ENCODE measurements at regions not wholly inside any gene's neighbourhood (a gene's known extent, or its start where the extent isn't known, plus 50 kb on each side); places are given as distances from the start of the nearest gene placed in this dataset.
"Not testable (repeated sequence)": the region's sequence is repeated elsewhere in the genome, so short reads cannot be mapped to it uniquely, and the experiment has no call there.

DNA sequence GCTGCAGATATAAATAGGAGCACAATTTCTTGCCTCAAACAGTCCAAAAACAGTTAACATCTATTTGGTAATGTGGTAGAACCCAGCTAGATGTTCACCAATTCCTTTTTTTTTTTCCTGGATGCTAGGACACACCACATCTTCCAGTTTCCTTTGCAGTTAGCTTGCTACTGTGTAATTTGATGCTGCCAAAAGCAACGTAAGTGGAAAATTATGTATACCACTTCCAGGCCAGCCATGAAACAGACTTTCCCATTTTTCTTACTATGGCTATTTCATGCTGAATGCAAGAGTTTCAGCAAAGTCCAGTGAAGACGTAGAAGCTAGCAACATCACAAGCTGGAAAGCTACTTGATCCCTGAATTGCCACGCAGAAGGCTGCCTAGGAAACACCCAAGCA, 667.2 kb downstream of the TLE1 start:
- 57 to 61% methylated on average over 3 of the region's 3 CpGs for WGBS, 2 donors
- intact Hi-C loops (cut with DNase I; ENCODE audit: low total_unique reads): no loop called here
- no peak for TF ChIP-seq POLR2A (IDR thresholded peaks at IDR 0.05)
- TF ChIP-seq, protein P1, sequence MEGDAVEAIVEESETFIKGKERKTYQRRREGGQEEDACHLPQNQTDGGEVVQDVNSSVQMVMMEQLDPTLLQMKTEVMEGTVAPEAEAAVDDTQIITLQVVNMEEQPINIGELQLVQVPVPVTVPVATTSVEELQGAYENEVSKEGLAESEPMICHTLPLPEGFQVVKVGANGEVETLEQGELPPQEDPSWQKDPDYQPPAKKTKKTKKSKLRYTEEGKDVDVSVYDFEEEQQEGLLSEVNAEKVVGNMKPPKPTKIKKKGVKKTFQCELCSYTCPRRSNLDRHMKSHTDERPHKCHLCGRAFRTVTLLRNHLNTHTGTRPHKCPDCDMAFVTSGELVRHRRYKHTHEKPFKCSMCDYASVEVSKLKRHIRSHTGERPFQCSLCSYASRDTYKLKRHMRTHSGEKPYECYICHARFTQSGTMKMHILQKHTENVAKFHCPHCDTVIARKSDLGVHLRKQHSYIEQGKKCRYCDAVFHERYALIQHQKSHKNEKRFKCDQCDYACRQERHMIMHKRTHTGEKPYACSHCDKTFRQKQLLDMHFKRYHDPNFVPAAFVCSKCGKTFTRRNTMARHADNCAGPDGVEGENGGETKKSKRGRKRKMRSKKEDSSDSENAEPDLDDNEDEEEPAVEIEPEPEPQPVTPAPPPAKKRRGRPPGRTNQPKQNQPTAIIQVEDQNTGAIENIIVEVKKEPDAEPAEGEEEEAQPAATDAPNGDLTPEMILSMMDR (IDR thresholded peaks at IDR 0.05): no peak
- H3K4me3 ChIP-seq (ENCODE audit: low read depth, poor library complexity, severe bottlenecking): no peak overlapping the region
- DNase-seq (ENCODE audit: low spot score in 2 of 2): no peak

DNA sequence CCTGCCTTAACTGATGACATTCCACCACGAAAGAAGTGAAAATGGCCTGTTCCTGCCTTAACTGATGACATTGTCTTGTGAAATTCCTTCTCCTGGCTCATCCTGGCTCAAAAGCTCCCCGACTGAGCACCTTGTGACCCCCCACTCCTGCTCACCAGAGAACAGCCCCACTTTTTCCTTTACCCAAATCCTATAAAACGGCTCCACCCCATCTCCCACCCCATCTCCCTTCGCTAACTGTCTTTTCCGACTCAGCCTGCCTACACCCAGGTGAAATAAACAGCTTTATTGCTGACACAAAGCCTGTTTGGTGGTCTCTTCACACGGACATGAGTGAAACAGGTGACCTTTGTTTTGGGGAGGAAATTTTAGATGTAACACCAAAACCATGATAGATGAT, 674.4 kb downstream of the TLE1 start:
- DNase-seq (ENCODE audit: low spot score in 2 of 2); intact Hi-C loops (cut with DNase I; ENCODE audit: low total_unique reads); H3K4me3 ChIP-seq (ENCODE audit: low read depth, poor library complexity, severe bottlenecking): not testable (repeated sequence)
- 74 to 88% methylated on average over 6 of the region's 6 CpGs for WGBS, 2 donors

DNA sequence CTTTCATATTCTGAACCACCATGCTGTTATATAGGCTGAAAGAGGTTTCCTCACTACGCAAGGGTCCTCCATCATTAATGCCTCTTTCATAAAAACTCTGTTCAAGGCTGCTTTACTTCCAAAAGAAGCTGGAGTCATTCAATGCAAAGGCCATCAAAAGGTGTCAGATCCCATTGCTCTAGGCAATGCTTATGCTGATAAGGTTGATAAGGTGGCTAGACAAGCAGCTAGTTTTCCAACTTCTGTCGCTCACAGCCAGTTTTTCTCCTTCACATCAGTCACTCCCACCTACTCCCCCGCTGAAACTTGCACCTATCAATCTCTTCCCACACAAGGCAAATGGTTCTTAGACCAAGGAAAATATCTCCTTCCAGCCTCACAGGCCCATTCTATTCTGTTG, 676.2 kb downstream of the TLE1 start:
- intact Hi-C loops (cut with DNase I; ENCODE audit: low total_unique reads); DNase-seq (ENCODE audit: low spot score in 2 of 2); H3K4me3 ChIP-seq (ENCODE audit: low read depth, poor library complexity, severe bottlenecking): not testable (repeated sequence)
- 70 to 78% methylated on average over 3 of the region's 3 CpGs for WGBS, 2 donors

DNA sequence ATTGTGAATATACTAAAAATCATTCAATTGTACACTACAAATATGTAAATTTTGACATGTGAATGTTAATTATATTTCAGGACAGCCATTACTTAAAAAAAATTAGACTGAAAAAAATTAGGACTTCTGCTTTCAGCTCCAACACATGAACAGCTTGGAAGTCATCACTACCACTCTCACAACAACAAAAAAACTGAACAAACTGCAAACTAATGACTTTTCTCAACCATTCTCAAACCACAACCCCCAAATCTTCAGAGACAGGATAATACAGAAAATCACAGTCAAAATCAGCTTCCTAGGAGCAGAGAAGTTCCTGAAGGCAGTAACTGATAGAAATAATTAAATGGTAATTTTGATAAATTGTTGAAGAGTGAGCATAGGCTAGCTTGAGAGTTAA, 686.4 kb downstream of the TLE1 start:
- no peak overlapping the region for H3K4me3 ChIP-seq (ENCODE audit: low read depth, poor library complexity, severe bottlenecking)
- no peak for TF ChIP-seq POLR2A (IDR thresholded peaks at IDR 0.05)
- TF ChIP-seq, protein P1 (IDR thresholded peaks at IDR 0.05): no peak
- intact Hi-C loops (cut with DNase I; ENCODE audit: low total_unique reads): no loop called here
- no peak for DNase-seq (ENCODE audit: low spot score in 2 of 2)

DNA sequence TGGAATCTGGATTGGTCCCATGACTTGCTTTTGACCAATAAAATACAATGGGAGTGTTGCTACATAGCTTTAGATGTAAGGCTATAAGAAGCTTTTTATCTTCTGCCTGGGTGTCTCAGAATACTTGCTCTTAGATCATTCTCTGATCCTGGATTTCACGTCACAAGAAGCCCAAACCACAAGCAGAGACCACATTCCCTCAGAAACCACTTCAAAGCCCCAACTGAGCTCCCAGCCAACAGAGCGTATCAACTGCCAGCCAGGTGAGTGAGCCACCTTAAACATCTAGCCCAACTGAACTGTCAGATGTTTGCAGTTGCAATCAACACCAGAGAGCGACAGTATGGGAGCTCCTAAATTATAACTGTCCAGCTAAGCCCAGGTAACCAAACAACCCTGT, 687.1 kb downstream of the TLE1 start:
- intact Hi-C loops (cut with DNase I; ENCODE audit: low total_unique reads): no loop called here
- no peak for DNase-seq (ENCODE audit: low spot score in 2 of 2)
- 53 to 64% methylated on average over 3 of the region's 3 CpGs for WGBS, 2 donors
- H3K4me3 ChIP-seq (ENCODE audit: low read depth, poor library complexity, severe bottlenecking): no peak overlapping the region
- TF ChIP-seq, protein P1 (IDR thresholded peaks at IDR 0.05): no peak
- TF ChIP-seq POLR2A (IDR thresholded peaks at IDR 0.05): no peak

GRCh38 chr9:80995759-80996158, 693.6 kb downstream of the TLE1 start:
- no peak for DNase-seq (ENCODE audit: low spot score in 2 of 2)
- intact Hi-C loops (cut with DNase I; ENCODE audit: low total_unique reads): no loop called here
- no peak for TF ChIP-seq POLR2A (IDR thresholded peaks at IDR 0.05)
- TF ChIP-seq, protein P1 (IDR thresholded peaks at IDR 0.05): no peak
- WGBS, 2 donors: 48 to 57% methylated on average over 4 of the region's 4 CpGs
- H3K4me3 ChIP-seq (ENCODE audit: low read depth, poor library complexity, severe bottlenecking): no peak overlapping the region

GRCh38 chr9:80994892-80995291, 694.5 kb downstream of the TLE1 start:
- intact Hi-C loops (cut with DNase I; ENCODE audit: low total_unique reads): no loop called here
- no peak for DNase-seq (ENCODE audit: low spot score in 2 of 2)
- WGBS, 2 donors: 91 to 92% methylated on average over 4 of the region's 4 CpGs
- no peak overlapping the region for H3K4me3 ChIP-seq (ENCODE audit: low read depth, poor library complexity, severe bottlenecking)
- TF ChIP-seq POLR2A (IDR thresholded peaks at IDR 0.05): no peak

- WGBS, 2 donors: 93 to 94% methylated on average over 10 of the region's 10 CpGs
- DNase-seq (ENCODE audit: low spot score in 2 of 2); H3K4me3 ChIP-seq (ENCODE audit: low read depth, poor library complexity, severe bottlenecking); intact Hi-C loops (cut with DNase I; ENCODE audit: low total_unique reads): not testable (repeated sequence)
These were observed 703.8 kb downstream of the TLE1 start for GRCh38 chr9:80985595-80985994.
